HEK293 (cell line): ENCODE measurements at regions not wholly inside any gene's neighbourhood (a gene's known extent, or its start where the extent isn't known, plus 50 kb on each side); places are given as distances from the start of the nearest gene placed in this dataset.

ENCODE experiments used
- CTCF ChIA-PET: fragments of 350-600 bp; formaldehyde crosslinking; extraction: SDS; loops from one replicate; lab custom pipeline; 2021; ENCODE audit warnings: antibody characterized with exemption; lab: Yijun Ruan, JAX
- POLR2A ChIA-PET: fragments of 300-600 bp; formaldehyde crosslinking; extraction: SDS; loops from one replicate; lab custom pipeline; 2020; ENCODE audit warnings: antibody characterized with exemption, inconsistent platforms; lab: Yijun Ruan, JAX
- H3K27ac ChIP-seq: fragments of 200-500 bp; sonication (Bioruptor generic); 2 replicates; pipeline ENCODE4 v1.5.1; 2014; ENCODE audit warnings: low read depth, low read length, control low read depth, inconsistent platforms; ENCODE audit errors: extremely low read depth
- H3K36me3 ChIP-seq, 2 experiments: fragments of 200-500 bp in 1 of 2; sonication (Bioruptor generic) in 1 of 2; 1 replicate in 1 of 2; 2 replicates in 1 of 2; pipeline ENCODE4 v1.5.1; 2014 to 2017; ENCODE audit warnings: inconsistent platforms in 2 of 2, low read length in 2 of 2; ENCODE audit not compliant: control insufficient read depth in 2 of 2, insufficient read depth in 1 of 2
- H3K4me1 ChIP-seq: fragments of 200-500 bp; sonication (Bioruptor generic); 2 replicates; pipeline ENCODE4 v1.5.1; 2014; ENCODE audit warnings: mild to moderate bottlenecking, low read length, inconsistent platforms; ENCODE audit not compliant: control insufficient read depth, insufficient read depth
- H3K4me3 ChIP-seq: 2 replicates; pipeline ENCODE4 v1.5.1; 2011; ENCODE audit warnings: low read depth, mild to moderate bottlenecking, control low read depth, low read length, moderate library complexity
- H3K9me3 ChIP-seq: fragments of 200-500 bp; sonication (Bioruptor generic); 2 replicates; pipeline ENCODE4 v1.5.1; 2014; ENCODE audit warnings: low read depth, low read length, inconsistent platforms; ENCODE audit not compliant: control insufficient read depth, insufficient read depth
- GLIS1 ChIP-seq: fragments of 450-650 bp; formaldehyde crosslinking; IDR thresholded peaks from 2 replicates; pipeline ENCODE4 v1.5.1; 2016; ENCODE audit warnings: missing biosample characterization, missing genetic modification characterization
- HOXC10 ChIP-seq: sonication (generic); formaldehyde crosslinking; IDR thresholded peaks from 2 replicates; pipeline ENCODE4 v1.8.1; 2023; ENCODE audit warnings: mild to moderate bottlenecking, missing genetic modification reagents
- INSM2 ChIP-seq: fragments of 450-650 bp; formaldehyde crosslinking; IDR thresholded peaks from 2 replicates; pipeline ENCODE4 v1.5.1; 2016; ENCODE audit warnings: missing biosample characterization, missing genetic modification characterization
- TRIM28 ChIP-seq: IDR thresholded peaks from 2 replicates; pipeline ENCODE4 v1.6.1; 2011; ENCODE audit warnings: low read length, control low read depth, borderline replicate concordance
- ZFP37 ChIP-seq: fragments of 450-650 bp; formaldehyde crosslinking; IDR thresholded peaks from 2 replicates; pipeline ENCODE4 v1.5.1; 2016; ENCODE audit warnings: missing biosample characterization, missing genetic modification characterization
- ZIC2 ChIP-seq: fragments of 450-650 bp; formaldehyde crosslinking; IDR thresholded peaks from 2 replicates; pipeline ENCODE4 v1.5.1; 2016; ENCODE audit warnings: missing biosample characterization, missing genetic modification characterization
- ZNF169 ChIP-seq: fragments of 450-650 bp; formaldehyde crosslinking; IDR thresholded peaks from 2 replicates; pipeline ENCODE4 v1.5.1; 2016; ENCODE audit warnings: missing biosample characterization, missing genetic modification characterization
- ZNF26 ChIP-seq: fragments of 450-650 bp; formaldehyde crosslinking; IDR thresholded peaks from 2 replicates; pipeline ENCODE4 v1.5.1; 2016; ENCODE audit warnings: missing biosample characterization, missing genetic modification characterization
- ZNF302 ChIP-seq: fragments of 450-650 bp; formaldehyde crosslinking; IDR thresholded peaks from 2 replicates; pipeline ENCODE4 v1.5.1; 2016; ENCODE audit warnings: missing biosample characterization, missing genetic modification characterization, low read depth
- ZNF324 ChIP-seq: fragments of 450-650 bp; formaldehyde crosslinking; IDR thresholded peaks from 2 replicates; pipeline ENCODE4 v1.5.1; 2016; ENCODE audit warnings: missing biosample characterization, missing genetic modification characterization
- ZNF433 ChIP-seq: fragments of 450-650 bp; formaldehyde crosslinking; IDR thresholded peaks from 2 replicates; pipeline ENCODE4 v1.5.1; 2016; ENCODE audit warnings: missing biosample characterization, missing genetic modification characterization, low read depth
- ZNF488 ChIP-seq: fragments of 450-650 bp; formaldehyde crosslinking; IDR thresholded peaks from 2 replicates; pipeline ENCODE4 v1.5.1; 2016; ENCODE audit warnings: missing biosample characterization, missing genetic modification characterization
- ZNF501 ChIP-seq: fragments of 450-650 bp; formaldehyde crosslinking; IDR thresholded peaks from 2 replicates; pipeline ENCODE4 v1.5.1; 2016; ENCODE audit warnings: missing biosample characterization, missing genetic modification characterization
- ZNF518A ChIP-seq: fragments of 450-650 bp; formaldehyde crosslinking; conservative IDR thresholded peaks from 2 replicates; pipeline ENCODE4 v1.5.1; 2016; ENCODE audit warnings: low read depth, missing biosample characterization, missing genetic modification characterization
- ZNF530 ChIP-seq: fragments of 450-650 bp; formaldehyde crosslinking; IDR thresholded peaks from 2 replicates; pipeline ENCODE4 v1.5.1; 2016; ENCODE audit warnings: low read depth, missing biosample characterization, missing genetic modification characterization
- ZNF596 ChIP-seq: fragments of 450-650 bp; IDR thresholded peaks from 2 replicates; pipeline ENCODE4 v1.5.0; 2018; ENCODE audit warnings: missing biosample characterization, mild to moderate bottlenecking, missing genetic modification characterization, moderate library complexity
- ZNF624 ChIP-seq: fragments of 450-650 bp; formaldehyde crosslinking; IDR thresholded peaks from 2 replicates; pipeline ENCODE4 v1.5.1; 2017; ENCODE audit warnings: missing biosample characterization, missing genetic modification characterization
- ZNF626 ChIP-seq: fragments of 450-650 bp; sonication (Bioruptor Pico); formaldehyde crosslinking; IDR thresholded peaks from 2 replicates; pipeline ENCODE4 v1.5.1; 2018; ENCODE audit warnings: missing biosample characterization, missing genetic modification characterization, inconsistent platforms
- ZNF76 ChIP-seq: fragments of 450-650 bp; formaldehyde crosslinking; IDR thresholded peaks from 2 replicates; pipeline ENCODE4; 2016; ENCODE audit warnings: low read depth, missing biosample characterization, missing genetic modification characterization, borderline replicate concordance
- ZNF791 ChIP-seq: fragments of 450-650 bp; formaldehyde crosslinking; IDR thresholded peaks from 2 replicates; pipeline ENCODE4 v1.5.1; 2016; ENCODE audit warnings: missing biosample characterization, missing genetic modification characterization
- ZSCAN16 ChIP-seq: fragments of 450-650 bp; formaldehyde crosslinking; IDR thresholded peaks from 2 replicates; pipeline ENCODE4 v1.5.1; 2016; ENCODE audit warnings: missing biosample characterization, missing genetic modification characterization
- ZSCAN23 ChIP-seq: fragments of 450-650 bp; formaldehyde crosslinking; IDR thresholded peaks from 2 replicates; pipeline ENCODE4 v1.5.1; 2016; ENCODE audit warnings: missing biosample characterization, missing genetic modification characterization
- ZSCAN5A ChIP-seq: fragments of 450-650 bp; formaldehyde crosslinking; IDR thresholded peaks from 2 replicates; pipeline ENCODE4 v1.5.1; 2016; ENCODE audit warnings: missing biosample characterization, missing genetic modification characterization

- Histone ChIP-seq H3K4me1 (no peaks in the 10 kb centered on the region), H3K36me3 (no peaks in the 10 kb centered on the region), H3K4me3 (no peak overlapping the region), H3K9me3 (no peaks in the 10 kb centered on the region), H3K27ac (no peak overlapping the region)
- TF ChIP-seq TRIM28 (no peak), ZNF791 (tag by site-specific recombination) (no peak), ZNF501 (tag by site-specific recombination) (no peak), ZNF518A (tag by site-specific recombination) (no peak), ZNF76 (tag by site-specific recombination) (no peak), ZNF488 (tag by site-specific recombination) (no peak), INSM2 (tag by site-specific recombination) (no peak), ZNF530 (tag by site-specific recombination) (no peak), GLIS1 (no peak), ZSCAN16 (tag by site-specific recombination) (no peak), ZNF169 (no peak), ZSCAN23 (tag by site-specific recombination) (no peak), ZNF433 (tag by site-specific recombination) (no peak), ZNF624 (tag by site-specific recombination) (no peak), ZSCAN5A (tag by site-specific recombination) (no peak), ZNF626 (no peak)
- POLR2A ChIA-PET, result no interaction called here
- CTCF ChIA-PET, result interaction anchor here (0.7 kb wide), 1 partner anchor 73 kb away, joined by 3 read pairs; no protein-coding TSS in a partner anchor
Observed at GRCh38 chr6:93858213-93858612, 438.9 kb upstream of the EPHA7 start.

- H3K9me3 ChIP-seq, result no peaks in the 10 kb centered on the region
- no peaks in the 10 kb centered on the region for H3K36me3 ChIP-seq
Observed at GRCh38 chr6:93849857-93850256, 430.5 kb upstream of the EPHA7 start.

More at GRCh38 chr6:93849857-93850256, 430.5 kb upstream of the EPHA7 start:
- POLR2A ChIA-PET, result no interaction called here
- TF ChIP-seq HOXC10 (no peak), ZNF302 (tag by site-specific recombination) (no peak), ZNF324 (no peak), ZNF26 (no peak), ZIC2 (tag by site-specific recombination) (no peak), ZNF596 (no peak), ZFP37 (tag by site-specific recombination) (no peak)
- TF ChIP-seq, all 188 proteins: peak for 0
- Histone ChIP-seq H3K27ac (no peak overlapping the region), H3K4me1 (no peaks in the 10 kb centered on the region), H3K4me3 (no peak overlapping the region)
- CTCF ChIA-PET, result interaction anchor here (0.5 kb wide), 1 partner anchor 617 kb away, joined by 3 read pairs; no protein-coding TSS in a partner anchor
